Mesenchymal stem cell (in vitro differentiated cells and primary cell): ENCODE measurements at regions not wholly inside any gene's neighbourhood (a gene's known extent, or its start where the extent isn't known, plus 50 kb on each side); places are given as distances from the start of the nearest gene placed in this dataset.

Source experiments
- DNase-seq: peaks from one replicate; pipeline ENCODE4 v3.0.0-alpha.2; 2013
- H2AFZ ChIP-seq: one replicate; pipeline ENCODE4 v1.6.1; 2013; ENCODE audit warnings: low read depth, mild to moderate bottlenecking, control low read depth, inconsistent platforms, low read length, moderate library complexity
- H2AK5ac ChIP-seq: 2 replicates; pipeline ENCODE4 v1.6.1; 2013; ENCODE audit warnings: low read length, moderate library complexity, mild to moderate bottlenecking, inconsistent platforms; ENCODE audit not compliant: severe bottlenecking
- H2BK120ac ChIP-seq: one replicate; pipeline ENCODE4 v1.6.1; 2013; ENCODE audit warnings: low read depth, mild to moderate bottlenecking, inconsistent platforms, low read length, moderate library complexity
- H2BK12ac ChIP-seq, 2 experiments: one replicate each; pipeline ENCODE4 v1.6.1; 2013; ENCODE audit warnings: inconsistent platforms in 2 of 2, low read length in 2 of 2, mild to moderate bottlenecking in 2 of 2, moderate library complexity in 2 of 2, control low read depth in 1 of 2
- H2BK15ac ChIP-seq: one replicate; pipeline ENCODE4 v1.6.1; 2013; ENCODE audit warnings: mild to moderate bottlenecking, low read depth, inconsistent platforms; ENCODE audit not compliant: poor library complexity, severe bottlenecking
- H2BK5ac ChIP-seq: 2 replicates; pipeline ENCODE4 v1.6.1; 2013; ENCODE audit warnings: low read depth, mild to moderate bottlenecking, low read length, control low read depth, inconsistent platforms; ENCODE audit not compliant: poor library complexity, severe bottlenecking
- H3K14ac ChIP-seq, 2 experiments: one replicate each; pipeline ENCODE4 v1.6.1; 2013; ENCODE audit warnings: inconsistent platforms in 2 of 2, low read length in 2 of 2, control low read depth in 1 of 2, mild to moderate bottlenecking in 1 of 2, moderate library complexity in 1 of 2
- H3K18ac ChIP-seq, 2 experiments: one replicate each; pipeline ENCODE4 v1.6.1; 2013; ENCODE audit warnings: inconsistent platforms in 2 of 2, low read length in 2 of 2, control low read depth in 1 of 2, low read depth in 1 of 2, mild to moderate bottlenecking in 1 of 2
- H3K23ac ChIP-seq, 2 experiments: one replicate each; pipeline ENCODE4 v1.6.1; 2013; ENCODE audit warnings: inconsistent platforms in 2 of 2, low read length in 2 of 2, mild to moderate bottlenecking in 2 of 2, moderate library complexity in 2 of 2, control low read depth in 1 of 2
- H3K27ac ChIP-seq: 2 replicates; pipeline ENCODE4 v1.5.1; 2013; ENCODE audit warnings: mild to moderate bottlenecking, moderate library complexity, low read length, control low read depth, inconsistent platforms; ENCODE audit not compliant: poor library complexity, severe bottlenecking
- H3K27me3 ChIP-seq, 2 experiments: 2 replicates each; pipeline versions ENCODE4 v1.6.1 to v1.7.0; 2013; ENCODE audit warnings: low read length in 2 of 2, mild to moderate bottlenecking in 2 of 2, moderate library complexity in 2 of 2, control low read depth in 1 of 2, inconsistent platforms in 1 of 2; ENCODE audit not compliant: control insufficient read depth in 1 of 2, insufficient read depth in 1 of 2
- H3K36me3 ChIP-seq, 2 experiments: 2 replicates each; pipeline versions ENCODE4 v1.6.1 to v1.7.0; 2013; ENCODE audit warnings: low read length in 2 of 2, control low read depth in 1 of 2, inconsistent platforms in 1 of 2, low read depth in 1 of 2, mild to moderate bottlenecking in 1 of 2; ENCODE audit not compliant: insufficient read depth in 2 of 2, control insufficient read depth in 1 of 2
- H3K4ac ChIP-seq, 2 experiments: one replicate each; pipeline ENCODE4 v1.6.1; 2013; ENCODE audit warnings: inconsistent platforms in 2 of 2, low read length in 2 of 2, mild to moderate bottlenecking in 2 of 2, moderate library complexity in 2 of 2, control low read depth in 1 of 2, low read depth in 1 of 2
- H3K4me1 ChIP-seq: 2 replicates; pipeline ENCODE4 v1.6.1; 2013; ENCODE audit warnings: low read depth, low read length, control low read depth; ENCODE audit not compliant: control insufficient read depth, insufficient read depth
- H3K4me2 ChIP-seq: 2 replicates; pipeline ENCODE4 v1.6.1; 2013; ENCODE audit warnings: low read length, mild to moderate bottlenecking, inconsistent platforms; ENCODE audit not compliant: poor library complexity, severe bottlenecking
- H3K4me3 ChIP-seq, 2 experiments: 2 replicates each; pipeline versions ENCODE4 v1.5.1 to v1.7.0; 2013; ENCODE audit warnings: low read length in 2 of 2, mild to moderate bottlenecking in 2 of 2, control low read depth in 1 of 2, low read depth in 1 of 2; ENCODE audit not compliant: insufficient read depth in 1 of 2
- H3K79me1 ChIP-seq: replicated peaks from 2 replicates; pipeline ENCODE4 v1.6.1; 2013; ENCODE audit warnings: mild to moderate bottlenecking, control low read depth, low read length, inconsistent platforms; ENCODE audit not compliant: poor library complexity, severe bottlenecking
- H3K9ac ChIP-seq: 2 replicates; pipeline ENCODE4 v1.7.0; 2013; ENCODE audit warnings: mild to moderate bottlenecking, low read length, moderate library complexity
- H3K9me3 ChIP-seq: 2 replicates; pipeline ENCODE4 v1.7.0; 2013; ENCODE audit warnings: mild to moderate bottlenecking, low read length; ENCODE audit not compliant: control insufficient read depth
- H4K8ac ChIP-seq: one replicate; pipeline ENCODE4 v1.6.1; 2013; ENCODE audit warnings: inconsistent platforms, mild to moderate bottlenecking, low read length, moderate library complexity
- H4K91ac ChIP-seq: one replicate; pipeline ENCODE4 v1.6.1; 2013; ENCODE audit warnings: mild to moderate bottlenecking, low read length, inconsistent platforms
- WGBS: methylation state at CpG from one replicate; pipeline ENCODE4 v1.1.7; 2013; ENCODE audit warnings: mixed read lengths; 5-methylcytosine and 5-hydroxymethylcytosine counted together

- Histone ChIP-seq H2AFZ (no peak overlapping the region), H3K9me3 (peaks cover 3% of the 10 kb centered on the region), H3K27ac (no peak overlapping the region), H4K8ac (no peak overlapping the region), H3K4ac (no peak overlapping the region), H3K36me3 (no peaks in the 10 kb centered on the region), H3K4me3 (no peak overlapping the region), H3K27me3 (no peaks in the 10 kb centered on the region), H2BK5ac (no peak overlapping the region), H3K23ac (no peak overlapping the region), H3K14ac (no peak overlapping the region), H4K91ac (no peak overlapping the region), H2BK15ac (no peak overlapping the region), H2BK120ac (no peak overlapping the region), H3K9ac (no peak overlapping the region), H3K18ac (no peak overlapping the region), H2AK5ac (no peak overlapping the region), H3K79me1 (no peaks in the 10 kb centered on the region), H3K4me1 (no peaks in the 10 kb centered on the region), H3K4me2 (no peak overlapping the region), H2BK12ac (no peak overlapping the region)
- DNase-seq, result no peak
- 99% methylated on average over 4 of the region's 5 CpGs for WGBS
Measured at GRCh38 chr12:24421759-24422158, 472.3 kb upstream of the SOX5 start.

- H3K27me3 ChIP-seq, result no peaks in the 10 kb centered on the region
- no peak overlapping the region for H3K18ac ChIP-seq
- no peak overlapping the region for H4K91ac ChIP-seq
- no peaks in the 10 kb centered on the region for H3K36me3 ChIP-seq
- peak overlapping the region in 1 of 2 experiments; percentile 86 for H3K14ac ChIP-seq
- no peak overlapping the region for H2BK5ac ChIP-seq
- peak; percentile 53 for DNase-seq
- H3K4me1 ChIP-seq, result no peaks in the 10 kb centered on the region
- H4K8ac ChIP-seq, result no peak overlapping the region
- H2AK5ac ChIP-seq, result no peak overlapping the region
- H3K79me1 ChIP-seq, result peaks cover 3% of the 10 kb centered on the region
- 100% methylated on average over 1 of the region's 1 CpG for WGBS
- no peak overlapping the region for H3K23ac ChIP-seq
- no peak overlapping the region for H3K4me3 ChIP-seq
- H2BK120ac ChIP-seq, result no peak overlapping the region
- H3K4me2 ChIP-seq, result no peak overlapping the region
- H3K27ac ChIP-seq, result no peak overlapping the region
- no peak overlapping the region for H3K9ac ChIP-seq
- H3K4ac ChIP-seq, result no peak overlapping the region
- peaks cover 3% of the 10 kb centered on the region for H3K9me3 ChIP-seq
- H2AFZ ChIP-seq, result no peak overlapping the region
- no peak overlapping the region for H2BK15ac ChIP-seq
- no peak overlapping the region for H2BK12ac ChIP-seq
Measured at GRCh38 chr12:24418157-24418556, 468.7 kb upstream of the SOX5 start.

- no peak overlapping the region for H2BK12ac ChIP-seq
- H2AK5ac ChIP-seq, result no peak overlapping the region
- H2BK5ac ChIP-seq, result no peak overlapping the region
- 94% methylated on average over 3 of the region's 7 CpGs for WGBS
- no peak overlapping the region for H3K4ac ChIP-seq
- no peak overlapping the region for H3K4me3 ChIP-seq
- H2BK15ac ChIP-seq, result no peak overlapping the region
- H3K18ac ChIP-seq, result no peak overlapping the region
- no peak overlapping the region for H4K8ac ChIP-seq
- H3K27ac ChIP-seq, result no peak overlapping the region
- no peak overlapping the region for H3K9ac ChIP-seq
- H3K27me3 ChIP-seq, result no peaks in the 10 kb centered on the region
- H3K4me2 ChIP-seq, result no peak overlapping the region
- H3K14ac ChIP-seq, result no peak overlapping the region
- no peaks in the 10 kb centered on the region for H3K4me1 ChIP-seq
- H3K23ac ChIP-seq, result peak overlapping the region in 1 of 2 experiments; percentile 77
- DNase-seq, result no peak
- no peak overlapping the region for H2AFZ ChIP-seq
- H3K36me3 ChIP-seq, result no peaks in the 10 kb centered on the region
- no peak overlapping the region for H4K91ac ChIP-seq
- H3K9me3 ChIP-seq, result peaks cover 3% of the 10 kb centered on the region
- H3K79me1 ChIP-seq, result peaks cover 3% of the 10 kb centered on the region
- H2BK120ac ChIP-seq, result no peak overlapping the region
Measured at GRCh38 chr12:24416423-24417109, 467.1 kb upstream of the SOX5 start.

GRCh38 chr12:24415934-24416333 is 466.5 kb upstream of the SOX5 start:
- 97% methylated on average over 6 of the region's 6 CpGs for WGBS
- H2AK5ac ChIP-seq, result no peak overlapping the region
- no peak for DNase-seq
- H2BK120ac ChIP-seq, result no peak overlapping the region
- no peak overlapping the region for H2BK5ac ChIP-seq
- no peak overlapping the region for H4K91ac ChIP-seq
- no peak overlapping the region for H3K4me3 ChIP-seq
- H2BK12ac ChIP-seq, result no peak overlapping the region
- no peak overlapping the region for H3K4ac ChIP-seq
- no peak overlapping the region for H4K8ac ChIP-seq
- H3K27ac ChIP-seq, result no peak overlapping the region
- no peak overlapping the region for H3K18ac ChIP-seq
- no peak overlapping the region for H2BK15ac ChIP-seq
- no peaks in the 10 kb centered on the region for H3K36me3 ChIP-seq
- no peaks in the 10 kb centered on the region for H3K4me1 ChIP-seq
- H2AFZ ChIP-seq, result no peak overlapping the region
- no peak overlapping the region for H3K23ac ChIP-seq
- no peak overlapping the region for H3K14ac ChIP-seq
- H3K27me3 ChIP-seq, result no peaks in the 10 kb centered on the region
- H3K79me1 ChIP-seq, result peaks cover 3% of the 10 kb centered on the region
- no peak overlapping the region for H3K4me2 ChIP-seq
- H3K9ac ChIP-seq, result no peak overlapping the region
- peaks cover 3% of the 10 kb centered on the region for H3K9me3 ChIP-seq
